ENCODE measurements at regions not wholly inside any gene's neighbourhood (a gene's known extent, or its start where the extent isn't known, plus 50 kb on each side); places are given as distances from the start of the nearest gene placed in this dataset.
A peak's percentile ranks its signal among the peaks of the same experiment; 100 is the strongest.

- no peak overlapping the region for H3K4me3 ChIP-seq (ENCODE audit: control insufficient read depth, low read depth, low read length)
- no peak for TF ChIP-seq CTCF (IDR thresholded peaks at IDR 0.05; ENCODE audit: control insufficient read depth, insufficient read depth, low read depth, low read length, missing control alignments)
- no peak for DNase-seq (ENCODE audit: low read depth)
These were observed 120.2 kb upstream of the ARRDC3 start for GRCh38 chr5:91503321-91503720.

GRCh38 chr5:91500758-91501157, 117.6 kb upstream of the ARRDC3 start:
- no peak overlapping the region for H3K4me3 ChIP-seq (ENCODE audit: control insufficient read depth, low read depth, low read length)

GRCh38 chr5:91499943-91500531, 116.9 kb upstream of the ARRDC3 start:
- peak; percentile 29 for DNase-seq (ENCODE audit: low read depth)
- TF ChIP-seq CTCF (IDR thresholded peaks at IDR 0.05; ENCODE audit: control insufficient read depth, insufficient read depth, low read depth, low read length, missing control alignments), result peak; percentile 45
- H3K4me3 ChIP-seq (ENCODE audit: control insufficient read depth, low read depth, low read length), result no peak overlapping the region

More at GRCh38 chr5:91500758-91501157, 117.6 kb upstream of the ARRDC3 start:
- no peak for TF ChIP-seq CTCF (IDR thresholded peaks at IDR 0.05; ENCODE audit: control insufficient read depth, insufficient read depth, low read depth, low read length, missing control alignments)
- no peak for DNase-seq (ENCODE audit: low read depth)

- H3K4me3 ChIP-seq (ENCODE audit: control insufficient read depth, low read depth, low read length), result no peak overlapping the region
- DNase-seq (ENCODE audit: low read depth), result no peak
- TF ChIP-seq CTCF (IDR thresholded peaks at IDR 0.05; ENCODE audit: control insufficient read depth, insufficient read depth, low read depth, low read length, missing control alignments), result no peak
These were observed 112.6 kb upstream of the ARRDC3 start for GRCh38 chr5:91495699-91496098.

- no peak overlapping the region for H3K4me3 ChIP-seq (ENCODE audit: control insufficient read depth, low read depth, low read length)
- DNase-seq (ENCODE audit: low read depth), result no peak
- TF ChIP-seq CTCF (IDR thresholded peaks at IDR 0.05; ENCODE audit: control insufficient read depth, insufficient read depth, low read depth, low read length, missing control alignments), result no peak
These were observed 111.4 kb upstream of the ARRDC3 start for GRCh38 chr5:91494447-91494996.

GRCh38 chr5:91493086-91493485, 110.0 kb upstream of the ARRDC3 start:
- TF ChIP-seq CTCF (IDR thresholded peaks at IDR 0.05; ENCODE audit: control insufficient read depth, insufficient read depth, low read depth, low read length, missing control alignments), result no peak
- no peak overlapping the region for H3K4me3 ChIP-seq (ENCODE audit: control insufficient read depth, low read depth, low read length)
- DNase-seq (ENCODE audit: low read depth), result no peak

All from AG09309 (cell line).